ENCODE measurements at regions not wholly inside any gene's neighbourhood (a gene's known extent, or its start where the extent isn't known, plus 50 kb on each side); places are given as distances from the start of the nearest gene placed in this dataset.

GRCh38 chr4:153034681-153035080 lies 98.6 kb downstream of the FHDC1 start:
- H3K27ac ChIP-seq = no peak overlapping the region
- intact Hi-C loops (cut with DNase I) = no loop called here
- 77 to 88% methylated on average over 3 of the region's 3 CpGs for WGBS, 2 donors
- H3K4me3 ChIP-seq = no peak overlapping the region
- TF ChIP-seq CTCF (IDR thresholded peaks at IDR 0.05) = no peak
- no peak for TF ChIP-seq POLR2A (IDR thresholded peaks at IDR 0.05)
- H3K9me3 ChIP-seq = peaks cover 0 to under 1% (median 0%) of the 10 kb centered on the region in 3 donors
- DNase-seq = no peak
- H3K27me3 ChIP-seq = no peaks in the 10 kb centered on the region
- H3K36me3 ChIP-seq = no peaks in the 10 kb centered on the region
- no peaks in the 10 kb centered on the region for H3K4me1 ChIP-seq

- Histone ChIP-seq H3K4me1 (no peaks in the 10 kb centered on the region), H3K27me3 (no peaks in the 10 kb centered on the region), H3K27ac (no peak overlapping the region), H3K4me3 (no peak overlapping the region), H3K36me3 (no peaks in the 10 kb centered on the region), H3K9me3 (no peaks in the 10 kb centered on the region)
- 64 to 74% methylated on average over 4 to 5 of the region's 5 CpGs for WGBS, 2 donors
- DNase-seq = no peak
- TF ChIP-seq CTCF (IDR thresholded peaks at IDR 0.05) = no peak
- TF ChIP-seq POLR2A (IDR thresholded peaks at IDR 0.05) = no peak
- intact Hi-C loops (cut with DNase I) = no loop called here
Measured at GRCh38 chr4:153036931-153037482, 100.9 kb downstream of the FHDC1 start.

- WGBS, 2 donors = 63 to 75% methylated on average over 9 to 10 of the region's 10 CpGs
- no peaks in the 10 kb centered on the region for H3K27me3 ChIP-seq
Measured at GRCh38 chr4:153038623-153039311, 102.6 kb downstream of the FHDC1 start.

GRCh38 chr4:153039542-153040185 lies 103.5 kb downstream of the FHDC1 start:
- Histone ChIP-seq H3K4me1 (no peaks in the 10 kb centered on the region), H3K27me3 (no peaks in the 10 kb centered on the region), H3K27ac (no peak overlapping the region), H3K36me3 (no peaks in the 10 kb centered on the region), H3K4me3 (no peak overlapping the region), H3K9me3 (no peaks in the 10 kb centered on the region)
- WGBS, 2 donors = 85% methylated on average over 3 of the region's 3 CpGs
- intact Hi-C loops (cut with DNase I) = no loop called here
- TF ChIP-seq CTCF (IDR thresholded peaks at IDR 0.05) (no peak), POLR2A (IDR thresholded peaks at IDR 0.05) (no peak)
- no peak for DNase-seq

More at GRCh38 chr4:153038623-153039311, 102.6 kb downstream of the FHDC1 start:
- Histone ChIP-seq H3K36me3 (no peaks in the 10 kb centered on the region), H3K27ac (no peak overlapping the region), H3K9me3 (no peaks in the 10 kb centered on the region), H3K4me3 (no peak overlapping the region), H3K4me1 (no peaks in the 10 kb centered on the region)
- no peak for DNase-seq
- intact Hi-C loops (cut with DNase I) = no loop called here
- no peak for TF ChIP-seq POLR2A (IDR thresholded peaks at IDR 0.05)
- TF ChIP-seq CTCF (IDR thresholded peaks at IDR 0.05) = no peak

GRCh38 chr4:153040677-153041076 lies 104.6 kb downstream of the FHDC1 start:
- Histone ChIP-seq H3K4me1 (no peaks in the 10 kb centered on the region), H3K27me3 (no peaks in the 10 kb centered on the region), H3K36me3 (no peaks in the 10 kb centered on the region), H3K27ac (no peak overlapping the region), H3K4me3 (no peak overlapping the region), H3K9me3 (no peaks in the 10 kb centered on the region)
- intact Hi-C loops (cut with DNase I) = no loop called here
- no peak for TF ChIP-seq CTCF (IDR thresholded peaks at IDR 0.05)
- TF ChIP-seq POLR2A (IDR thresholded peaks at IDR 0.05) = no peak
- DNase-seq = no peak
- 79 to 91% methylated on average over 6 of the region's 6 CpGs for WGBS, 2 donors

Data from esophagus squamous epithelium (tissue), 5 donors.